GM23338 (cell line): ENCODE measurements at regions not wholly inside any gene's neighbourhood (a gene's known extent, or its start where the extent isn't known, plus 50 kb on each side); places are given as distances from the start of the nearest gene placed in this dataset.

Experiments used
- ATAC-seq: fragments of 200-7000 bp; cut with Tn5 transposase; 3 replicates; pipeline ENCODE4 v1.9.1; 2020
- DNase-seq: peaks from one replicate; pipeline ENCODE4 v3.0.0-alpha.2; 2015; ENCODE audit warnings: low spot score
- H2AFZ ChIP-seq: fragments of 200-600 bp; sonication (generic); 2 replicates; pipeline ENCODE4 v1.8.0; 2016; ENCODE audit warnings: antibody characterized with exemption, mild to moderate bottlenecking, moderate library complexity
- H3F3A ChIP-seq: fragments of 200-600 bp; sonication (generic); replicated peaks from 2 replicates; pipeline ENCODE4 v1.8.0; 2017; ENCODE audit warnings: antibody characterized with exemption, mixed run types, low read depth
- H3K27ac ChIP-seq: fragments of 200-600 bp; sonication (generic); 2 replicates; pipeline ENCODE4 v1.6.1; 2016; ENCODE audit warnings: low read depth
- H3K27me3 ChIP-seq: fragments of 200-600 bp; sonication (generic); 2 replicates; pipeline ENCODE4 v1.8.0; 2016; ENCODE audit warnings: mild to moderate bottlenecking, mixed run types, moderate library complexity; ENCODE audit not compliant: insufficient read depth
- H3K36me3 ChIP-seq: fragments of 200-600 bp; sonication (generic); 2 replicates; pipeline ENCODE4 v1.8.0; 2016; ENCODE audit warnings: mild to moderate bottlenecking; ENCODE audit not compliant: insufficient read depth
- H3K4me1 ChIP-seq: fragments of 200-600 bp; sonication (generic); 2 replicates; pipeline ENCODE4 v1.8.0; 2016; ENCODE audit warnings: mild to moderate bottlenecking, moderate library complexity; ENCODE audit not compliant: insufficient read depth
- H3K4me2 ChIP-seq: fragments of 200-600 bp; sonication (generic); 2 replicates; pipeline ENCODE4 v1.7.1; 2017; ENCODE audit warnings: mixed run types
- H3K4me3 ChIP-seq: fragments of 200-600 bp; sonication (generic); 2 replicates; pipeline ENCODE4 v1.6.1; 2016; ENCODE audit warnings: mixed run types
- H3K79me2 ChIP-seq: fragments of 200-600 bp; sonication (generic); replicated peaks from 2 replicates; pipeline ENCODE4 v1.8.0; 2017; ENCODE audit warnings: mild to moderate bottlenecking; ENCODE audit not compliant: insufficient read depth
- H3K9me2 ChIP-seq: fragments of 200-600 bp; sonication (generic); 2 replicates; pipeline ENCODE4 v1.8.0; 2017; ENCODE audit not compliant: insufficient read depth
- H4K20me1 ChIP-seq: fragments of 200-600 bp; sonication (generic); replicated peaks from 2 replicates; pipeline ENCODE4 v1.8.0; 2017; ENCODE audit warnings: mild to moderate bottlenecking; ENCODE audit not compliant: insufficient read depth
- H3K27ac Mint-ChIP-seq: 2 replicates; pipeline ENCODE4 v1.8.0; 2020; ENCODE audit warnings: inconsistent platforms, mild to moderate bottlenecking, moderate library complexity, mixed read lengths
- H3K27me3 Mint-ChIP-seq: 3 replicates; pipeline ENCODE4 v1.8.0; 2022; ENCODE audit warnings: low read depth, mild to moderate bottlenecking, moderate library complexity, mixed read lengths, inconsistent platforms; ENCODE audit not compliant: insufficient read depth, poor library complexity
- H3K36me3 Mint-ChIP-seq: 3 replicates; pipeline ENCODE4 v1.8.0; 2021; ENCODE audit warnings: low read depth, mild to moderate bottlenecking, inconsistent platforms, moderate library complexity, mixed read lengths
- H3K4me1 Mint-ChIP-seq: 3 replicates; pipeline ENCODE4 v1.8.0; 2020; ENCODE audit warnings: mild to moderate bottlenecking, inconsistent platforms, mixed read lengths
- H3K4me3 Mint-ChIP-seq: 3 replicates; pipeline ENCODE4 v1.8.0; 2021; ENCODE audit warnings: moderate library complexity, mild to moderate bottlenecking, inconsistent platforms, mixed read lengths
- H3K9me3 Mint-ChIP-seq: 3 replicates; pipeline ENCODE4 v1.8.0; 2020; ENCODE audit warnings: moderate library complexity, mild to moderate bottlenecking, inconsistent platforms, mixed read lengths
- CREB1 ChIP-seq: fragments of 250-450 bp; sonication (Bioruptor Pico); IDR thresholded peaks from 2 replicates; pipeline ENCODE4 v1.5.0; 2020; ENCODE audit warnings: low read depth, mild to moderate bottlenecking, moderate library complexity
- EZH2 ChIP-seq: fragments of 200-600 bp; sonication (generic); IDR thresholded peaks from one replicate; pipeline ENCODE4 v1.8.0; 2017; ENCODE audit warnings: antibody characterized with exemption, mild to moderate bottlenecking, low read depth; ENCODE audit not compliant: unreplicated experiment
- EZH2phosphoT487 ChIP-seq: fragments of 200-600 bp; sonication (generic); IDR thresholded peaks from one replicate; pipeline ENCODE4 v1.8.1; 2018; ENCODE audit warnings: antibody characterized with exemption; ENCODE audit not compliant: unreplicated experiment
- JUNB ChIP-seq: IDR thresholded peaks from one replicate; pipeline ENCODE4 v1.6.1; 2016; ENCODE audit warnings: antibody characterized with exemption; ENCODE audit not compliant: unreplicated experiment
- NANOG ChIP-seq: IDR thresholded peaks from 2 replicates; pipeline ENCODE4 v1.6.1; 2016; ENCODE audit warnings: antibody characterized with exemption, borderline replicate concordance
- POLR2AphosphoS5 ChIP-seq: IDR thresholded peaks from 2 replicates; pipeline ENCODE4 v1.6.1; 2016; ENCODE audit warnings: antibody characterized with exemption, low read depth
- STAT1 ChIP-seq: IDR thresholded peaks from one replicate; pipeline ENCODE4 v1.6.1; 2016; ENCODE audit warnings: antibody characterized with exemption; ENCODE audit not compliant: unreplicated experiment
- ZNF114 ChIP-seq: fragments of 250-450 bp; sonication (Bioruptor Pico); IDR thresholded peaks from 2 replicates; pipeline ENCODE4 v1.5.0; 2020; ENCODE audit warnings: mild to moderate bottlenecking, moderate library complexity
- ZNF331 ChIP-seq: fragments of 250-450 bp; sonication (Bioruptor Pico); IDR thresholded peaks from 2 replicates; pipeline ENCODE4 v1.5.0; 2020; ENCODE audit warnings: low read depth, mild to moderate bottlenecking, moderate library complexity
- TF ChIP-seq, protein P1 (sequence below): IDR thresholded peaks from 2 replicates; pipeline ENCODE4 v1.6.1; 2016; ENCODE audit warnings: antibody characterized with exemption
- TF ChIP-seq, protein P2 (sequence below), 2 experiments: fragments of 200-600 bp in 1 of 2; sonication (generic) in 1 of 2; conservative IDR thresholded peaks; 2 replicates each; pipeline versions ENCODE4 v1.5.1 to v1.6.1; 2016 to 2017; ENCODE audit warnings: antibody characterized with exemption in 2 of 2, low read depth in 2 of 2, mild to moderate bottlenecking in 2 of 2, moderate library complexity in 1 of 2
- TF ChIP-seq, protein P3 (sequence below): IDR thresholded peaks from one replicate; pipeline ENCODE4 v1.6.1; 2018; ENCODE audit warnings: antibody characterized with exemption; ENCODE audit not compliant: unreplicated experiment
- TF ChIP-seq, protein P4 (sequence below): fragments of 250-450 bp; sonication (Bioruptor Pico); IDR thresholded peaks from 2 replicates; pipeline ENCODE4 v1.5.0; 2020; ENCODE audit warnings: mild to moderate bottlenecking, moderate library complexity

DNA sequence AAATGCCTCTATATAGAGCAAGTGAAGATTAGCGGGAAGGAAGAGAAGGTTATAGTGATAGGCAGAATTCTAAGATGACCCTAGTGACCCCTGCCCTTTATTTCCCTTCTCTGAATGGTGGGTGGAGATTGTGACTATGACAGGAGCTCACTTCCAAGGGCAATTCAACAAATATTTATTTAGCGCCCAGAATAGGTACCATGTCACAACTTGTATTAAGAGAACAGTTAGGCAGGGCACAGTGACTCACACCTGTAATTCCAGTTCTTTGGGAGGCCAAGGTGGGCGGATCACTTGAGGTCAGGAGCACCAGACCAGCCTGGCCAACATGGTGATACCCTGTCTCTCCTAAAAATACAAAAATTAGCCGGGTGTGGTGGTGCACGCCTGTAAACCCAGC is 236.0 kb upstream of the POGK start:
- Histone ChIP-seq H3F3A (no peaks in the 10 kb centered on the region), H3K4me1 (no peaks in the 10 kb centered on the region), H3K4me2 (no peak overlapping the region), H2AFZ (no peak overlapping the region), H4K20me1 (no peaks in the 10 kb centered on the region), H3K9me2 (no peaks in the 10 kb centered on the region), H3K27me3 (no peaks in the 10 kb centered on the region), H3K4me3 (no peak overlapping the region), H3K27ac (no peak overlapping the region), H3K36me3 (peaks cover 9% of the 10 kb centered on the region; the same call in 1 of the 2 replicates), H3K79me2 (no peaks in the 10 kb centered on the region)
- Mint-ChIP-seq H3K27me3 (peaks cover 1% of the 10 kb centered on the region), H3K9me3 (peaks cover 8% of the 10 kb centered on the region; the same call in 2 of the 3 replicates), H3K4me1 (no peaks in the 10 kb centered on the region), H3K36me3 (peaks cover 8% of the 10 kb centered on the region; the same call in 1 of the 3 replicates), H3K27ac (no peak overlapping the region), H3K4me3 (no peak overlapping the region)
- no peak for ATAC-seq
- TF ChIP-seq EZH2phosphoT487 (no peak), EZH2 (no peak), POLR2AphosphoS5 (no peak), CREB1 (CRISPR knock-in tag) (no peak), ZNF114 (CRISPR knock-in tag) (no peak), JUNB (no peak), NANOG (no peak), ZNF331 (CRISPR knock-in tag) (no peak), STAT1 (no peak)
- TF ChIP-seq, protein P1, sequence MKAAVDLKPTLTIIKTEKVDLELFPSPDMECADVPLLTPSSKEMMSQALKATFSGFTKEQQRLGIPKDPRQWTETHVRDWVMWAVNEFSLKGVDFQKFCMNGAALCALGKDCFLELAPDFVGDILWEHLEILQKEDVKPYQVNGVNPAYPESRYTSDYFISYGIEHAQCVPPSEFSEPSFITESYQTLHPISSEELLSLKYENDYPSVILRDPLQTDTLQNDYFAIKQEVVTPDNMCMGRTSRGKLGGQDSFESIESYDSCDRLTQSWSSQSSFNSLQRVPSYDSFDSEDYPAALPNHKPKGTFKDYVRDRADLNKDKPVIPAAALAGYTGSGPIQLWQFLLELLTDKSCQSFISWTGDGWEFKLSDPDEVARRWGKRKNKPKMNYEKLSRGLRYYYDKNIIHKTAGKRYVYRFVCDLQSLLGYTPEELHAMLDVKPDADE, result no peak
- TF ChIP-seq, protein P2, sequence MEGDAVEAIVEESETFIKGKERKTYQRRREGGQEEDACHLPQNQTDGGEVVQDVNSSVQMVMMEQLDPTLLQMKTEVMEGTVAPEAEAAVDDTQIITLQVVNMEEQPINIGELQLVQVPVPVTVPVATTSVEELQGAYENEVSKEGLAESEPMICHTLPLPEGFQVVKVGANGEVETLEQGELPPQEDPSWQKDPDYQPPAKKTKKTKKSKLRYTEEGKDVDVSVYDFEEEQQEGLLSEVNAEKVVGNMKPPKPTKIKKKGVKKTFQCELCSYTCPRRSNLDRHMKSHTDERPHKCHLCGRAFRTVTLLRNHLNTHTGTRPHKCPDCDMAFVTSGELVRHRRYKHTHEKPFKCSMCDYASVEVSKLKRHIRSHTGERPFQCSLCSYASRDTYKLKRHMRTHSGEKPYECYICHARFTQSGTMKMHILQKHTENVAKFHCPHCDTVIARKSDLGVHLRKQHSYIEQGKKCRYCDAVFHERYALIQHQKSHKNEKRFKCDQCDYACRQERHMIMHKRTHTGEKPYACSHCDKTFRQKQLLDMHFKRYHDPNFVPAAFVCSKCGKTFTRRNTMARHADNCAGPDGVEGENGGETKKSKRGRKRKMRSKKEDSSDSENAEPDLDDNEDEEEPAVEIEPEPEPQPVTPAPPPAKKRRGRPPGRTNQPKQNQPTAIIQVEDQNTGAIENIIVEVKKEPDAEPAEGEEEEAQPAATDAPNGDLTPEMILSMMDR (conservative IDR thresholded peaks at IDR 0.05; ENCODE audit: low read depth in 2 of 2), result no peak
- TF ChIP-seq, protein P3, sequence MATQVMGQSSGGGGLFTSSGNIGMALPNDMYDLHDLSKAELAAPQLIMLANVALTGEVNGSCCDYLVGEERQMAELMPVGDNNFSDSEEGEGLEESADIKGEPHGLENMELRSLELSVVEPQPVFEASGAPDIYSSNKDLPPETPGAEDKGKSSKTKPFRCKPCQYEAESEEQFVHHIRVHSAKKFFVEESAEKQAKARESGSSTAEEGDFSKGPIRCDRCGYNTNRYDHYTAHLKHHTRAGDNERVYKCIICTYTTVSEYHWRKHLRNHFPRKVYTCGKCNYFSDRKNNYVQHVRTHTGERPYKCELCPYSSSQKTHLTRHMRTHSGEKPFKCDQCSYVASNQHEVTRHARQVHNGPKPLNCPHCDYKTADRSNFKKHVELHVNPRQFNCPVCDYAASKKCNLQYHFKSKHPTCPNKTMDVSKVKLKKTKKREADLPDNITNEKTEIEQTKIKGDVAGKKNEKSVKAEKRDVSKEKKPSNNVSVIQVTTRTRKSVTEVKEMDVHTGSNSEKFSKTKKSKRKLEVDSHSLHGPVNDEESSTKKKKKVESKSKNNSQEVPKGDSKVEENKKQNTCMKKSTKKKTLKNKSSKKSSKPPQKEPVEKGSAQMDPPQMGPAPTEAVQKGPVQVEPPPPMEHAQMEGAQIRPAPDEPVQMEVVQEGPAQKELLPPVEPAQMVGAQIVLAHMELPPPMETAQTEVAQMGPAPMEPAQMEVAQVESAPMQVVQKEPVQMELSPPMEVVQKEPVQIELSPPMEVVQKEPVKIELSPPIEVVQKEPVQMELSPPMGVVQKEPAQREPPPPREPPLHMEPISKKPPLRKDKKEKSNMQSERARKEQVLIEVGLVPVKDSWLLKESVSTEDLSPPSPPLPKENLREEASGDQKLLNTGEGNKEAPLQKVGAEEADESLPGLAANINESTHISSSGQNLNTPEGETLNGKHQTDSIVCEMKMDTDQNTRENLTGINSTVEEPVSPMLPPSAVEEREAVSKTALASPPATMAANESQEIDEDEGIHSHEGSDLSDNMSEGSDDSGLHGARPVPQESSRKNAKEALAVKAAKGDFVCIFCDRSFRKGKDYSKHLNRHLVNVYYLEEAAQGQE, result no peak
- TF ChIP-seq, protein P4, sequence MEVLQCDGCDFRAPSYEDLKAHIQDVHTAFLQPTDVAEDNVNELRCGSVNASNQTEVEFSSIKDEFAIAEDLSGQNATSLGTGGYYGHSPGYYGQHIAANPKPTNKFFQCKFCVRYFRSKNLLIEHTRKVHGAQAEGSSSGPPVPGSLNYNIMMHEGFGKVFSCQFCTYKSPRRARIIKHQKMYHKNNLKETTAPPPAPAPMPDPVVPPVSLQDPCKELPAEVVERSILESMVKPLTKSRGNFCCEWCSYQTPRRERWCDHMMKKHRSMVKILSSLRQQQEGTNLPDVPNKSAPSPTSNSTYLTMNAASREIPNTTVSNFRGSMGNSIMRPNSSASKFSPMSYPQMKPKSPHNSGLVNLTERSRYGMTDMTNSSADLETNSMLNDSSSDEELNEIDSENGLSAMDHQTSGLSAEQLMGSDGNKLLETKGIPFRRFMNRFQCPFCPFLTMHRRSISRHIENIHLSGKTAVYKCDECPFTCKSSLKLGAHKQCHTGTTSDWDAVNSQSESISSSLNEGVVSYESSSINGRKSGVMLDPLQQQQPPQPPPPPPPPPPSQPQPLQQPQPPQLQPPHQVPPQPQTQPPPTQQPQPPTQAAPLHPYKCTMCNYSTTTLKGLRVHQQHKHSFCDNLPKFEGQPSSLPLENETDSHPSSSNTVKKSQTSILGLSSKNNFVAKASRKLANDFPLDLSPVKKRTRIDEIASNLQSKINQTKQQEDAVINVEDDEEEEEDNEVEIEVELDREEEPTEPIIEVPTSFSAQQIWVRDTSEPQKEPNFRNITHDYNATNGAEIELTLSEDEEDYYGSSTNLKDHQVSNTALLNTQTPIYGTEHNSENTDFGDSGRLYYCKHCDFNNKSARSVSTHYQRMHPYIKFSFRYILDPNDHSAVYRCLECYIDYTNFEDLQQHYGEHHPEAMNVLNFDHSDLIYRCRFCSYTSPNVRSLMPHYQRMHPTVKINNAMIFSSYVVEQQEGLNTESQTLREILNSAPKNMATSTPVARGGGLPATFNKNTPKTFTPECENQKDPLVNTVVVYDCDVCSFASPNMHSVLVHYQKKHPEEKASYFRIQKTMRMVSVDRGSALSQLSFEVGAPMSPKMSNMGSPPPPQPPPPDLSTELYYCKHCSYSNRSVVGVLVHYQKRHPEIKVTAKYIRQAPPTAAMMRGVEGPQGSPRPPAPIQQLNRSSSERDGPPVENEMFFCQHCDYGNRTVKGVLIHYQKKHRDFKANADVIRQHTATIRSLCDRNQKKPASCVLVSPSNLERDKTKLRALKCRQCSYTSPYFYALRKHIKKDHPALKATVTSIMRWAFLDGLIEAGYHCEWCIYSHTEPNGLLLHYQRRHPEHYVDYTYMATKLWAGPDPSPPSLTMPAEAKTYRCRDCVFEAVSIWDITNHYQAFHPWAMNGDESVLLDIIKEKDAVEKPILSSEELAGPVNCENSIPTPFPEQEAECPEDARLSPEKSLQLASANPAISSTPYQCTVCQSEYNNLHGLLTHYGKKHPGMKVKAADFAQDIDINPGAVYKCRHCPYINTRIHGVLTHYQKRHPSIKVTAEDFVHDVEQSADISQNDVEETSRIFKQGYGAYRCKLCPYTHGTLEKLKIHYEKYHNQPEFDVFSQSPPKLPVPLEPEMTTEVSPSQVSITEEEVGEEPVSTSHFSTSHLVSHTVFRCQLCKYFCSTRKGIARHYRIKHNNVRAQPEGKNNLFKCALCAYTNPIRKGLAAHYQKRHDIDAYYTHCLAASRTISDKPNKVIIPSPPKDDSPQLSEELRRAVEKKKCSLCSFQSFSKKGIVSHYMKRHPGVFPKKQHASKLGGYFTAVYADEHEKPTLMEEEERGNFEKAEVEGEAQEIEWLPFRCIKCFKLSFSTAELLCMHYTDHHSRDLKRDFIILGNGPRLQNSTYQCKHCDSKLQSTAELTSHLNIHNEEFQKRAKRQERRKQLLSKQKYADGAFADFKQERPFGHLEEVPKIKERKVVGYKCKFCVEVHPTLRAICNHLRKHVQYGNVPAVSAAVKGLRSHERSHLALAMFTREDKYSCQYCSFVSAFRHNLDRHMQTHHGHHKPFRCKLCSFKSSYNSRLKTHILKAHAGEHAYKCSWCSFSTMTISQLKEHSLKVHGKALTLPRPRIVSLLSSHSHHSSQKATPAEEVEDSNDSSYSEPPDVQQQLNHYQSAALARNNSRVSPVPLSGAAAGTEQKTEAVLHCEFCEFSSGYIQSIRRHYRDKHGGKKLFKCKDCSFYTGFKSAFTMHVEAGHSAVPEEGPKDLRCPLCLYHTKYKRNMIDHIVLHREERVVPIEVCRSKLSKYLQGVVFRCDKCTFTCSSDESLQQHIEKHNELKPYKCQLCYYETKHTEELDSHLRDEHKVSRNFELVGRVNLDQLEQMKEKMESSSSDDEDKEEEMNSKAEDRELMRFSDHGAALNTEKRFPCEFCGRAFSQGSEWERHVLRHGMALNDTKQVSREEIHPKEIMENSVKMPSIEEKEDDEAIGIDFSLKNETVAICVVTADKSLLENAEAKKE (CRISPR knock-in tag), result no peak
- no peak for DNase-seq
